HCT116 (cell line): ENCODE measurements at regions not wholly inside any gene's neighbourhood (a gene's known extent, or its start where the extent isn't known, plus 50 kb on each side); places are given as distances from the start of the nearest gene placed in this dataset.

Experiments
- ATAC-seq: fragments of 200-7000 bp; cut with Tn5 transposase; 2 replicates; pipeline ENCODE4 v1.9.1; 2020; ENCODE audit warnings: mild to moderate bottlenecking, moderate library complexity
- BruUV-seq: library from RNA; stranded (reverse); fragments of 400-500 nt; replicated peaks from 2 replicates; lab custom pipeline; 2021; lab: Mats Ljungman, UMichigan
- CTCF ChIA-PET: fragments of 300-600 bp; sonication (Branson Sonifier 250); formaldehyde crosslinking; loops from one replicate; lab custom pipeline; 2021; ENCODE audit warnings: antibody characterized with exemption; lab: Charles Lee
- POLR2A ChIA-PET: fragments of 300-600, 350-600 bp; sonication (Branson Sonifier 250); formaldehyde crosslinking; loops from one replicate; lab custom pipeline; 2021; ENCODE audit warnings: antibody characterized with exemption; lab: Charles Lee
- RAD21 ChIA-PET, 2 experiments: fragments of 300-600 bp; sonication (Branson Sonifier 250); formaldehyde crosslinking; loops; one replicate each; lab custom pipeline; 2023; ENCODE audit warnings: low total read pairs in 2 of 2; ENCODE audit not compliant: uncharacterized antibody in 2 of 2, unreplicated experiment in 2 of 2, low non-redundant PET in 1 of 2; lab: Charles Lee
- DNase-seq: peaks from one replicate; pipeline ENCODE4 v3.0.0-alpha.2; 2010; ENCODE audit warnings: low read depth, low spot score
- H2AFZ ChIP-seq: fragments of 200-600 bp; shearing (Covaris generic), sonication (generic); 2 replicates; pipeline ENCODE4 v1.6.1; 2017; ENCODE audit warnings: low read depth, mixed run types, mixed read lengths, antibody characterized with exemption, low read length; ENCODE audit not compliant: poor library complexity, severe bottlenecking
- H3K27ac ChIP-seq: 2 replicates; pipeline ENCODE4 v1.5.1; 2012; ENCODE audit warnings: low read depth, low read length
- H3K27me3 ChIP-seq: fragments of 200-600 bp; sonication (generic); 2 replicates; pipeline ENCODE4 v1.6.1; 2016; ENCODE audit warnings: mixed run types, low read length, mixed read lengths; ENCODE audit not compliant: insufficient read depth
- H3K36me3 ChIP-seq, 2 experiments: fragments of 200-500 bp in 1 of 2; fragments of 200-600 bp in 1 of 2; sonication (Bioruptor generic) in 1 of 2; sonication (generic) in 1 of 2; 2 replicates each; pipeline versions ENCODE4 v1.5.1 to v1.6.1; 2014 to 2016; ENCODE audit warnings: low read length in 2 of 2, inconsistent platforms in 1 of 2, mixed read lengths in 1 of 2, mixed run types in 1 of 2; ENCODE audit not compliant: insufficient read depth in 2 of 2, control insufficient read depth in 1 of 2
- H3K4me1 ChIP-seq, 2 experiments: fragments of 200-600 bp in 1 of 2; sonication (generic) in 1 of 2; 2 replicates each; pipeline versions ENCODE4 v1.5.1 to v1.6.1; 2012 to 2017; ENCODE audit warnings: low read length in 2 of 2, inconsistent platforms in 1 of 2, mild to moderate bottlenecking in 1 of 2, mixed read lengths in 1 of 2, mixed run types in 1 of 2, moderate library complexity in 1 of 2; ENCODE audit not compliant: insufficient read depth in 2 of 2, control insufficient read depth in 1 of 2
- H3K4me2 ChIP-seq: fragments of 200-600 bp; sonication (generic); 2 replicates; pipeline ENCODE4 v1.6.1; 2017; ENCODE audit warnings: mixed run types, low read length, mixed read lengths
- H3K4me3 ChIP-seq, 2 experiments: fragments of 200-600 bp in 1 of 2; sonication (generic) in 1 of 2; replicated peaks in 1 of 2; 2 replicates each; pipeline ENCODE4 v1.5.1; 2011 to 2016; ENCODE audit warnings: low read length in 2 of 2, control low read depth in 1 of 2, low read depth in 1 of 2, mild to moderate bottlenecking in 1 of 2, mixed read lengths in 1 of 2, mixed run types in 1 of 2
- H3K79me2 ChIP-seq: fragments of 200-600 bp; sonication (generic); 2 replicates; pipeline ENCODE4 v1.6.1; 2017; ENCODE audit warnings: mild to moderate bottlenecking, mixed run types, low read length, moderate library complexity, mixed read lengths; ENCODE audit not compliant: insufficient read depth
- H3K9ac ChIP-seq: fragments of 200-600 bp; sonication (generic); 2 replicates; pipeline ENCODE4 v1.6.1; 2016; ENCODE audit warnings: low read length, mixed read lengths
- H3K9me2 ChIP-seq: fragments of 200-600 bp; sonication (generic), shearing (Covaris generic); 2 replicates; pipeline ENCODE4 v1.6.1; 2017; ENCODE audit warnings: mixed run types, mild to moderate bottlenecking, moderate library complexity; ENCODE audit not compliant: insufficient read depth
- H3K9me3 ChIP-seq, 2 experiments: fragments of 200-500 bp in 1 of 2; fragments of 200-600 bp in 1 of 2; sonication (Bioruptor generic) in 1 of 2; sonication (generic) in 1 of 2; 2 replicates each; pipeline ENCODE4 v1.6.1; 2014 to 2017; ENCODE audit warnings: low read length in 2 of 2, mixed read lengths in 2 of 2, inconsistent platforms in 1 of 2, low read depth in 1 of 2, mild to moderate bottlenecking in 1 of 2, mixed run types in 1 of 2, moderate library complexity in 1 of 2; ENCODE audit not compliant: control insufficient read depth in 1 of 2, insufficient read depth in 1 of 2
- H4K20me1 ChIP-seq: fragments of 200-600 bp; sonication (generic), shearing (Covaris generic); 2 replicates; pipeline ENCODE4 v1.6.1; 2017; ENCODE audit warnings: mixed run types, mild to moderate bottlenecking, moderate library complexity; ENCODE audit not compliant: insufficient read depth
- CBX3 ChIP-seq: IDR thresholded peaks from 2 replicates; pipeline ENCODE4 v1.6.1; 2012; ENCODE audit warnings: low read depth
- CEBPB ChIP-seq: IDR thresholded peaks from 2 replicates; pipeline ENCODE4 v1.6.1; 2012; ENCODE audit warnings: low read depth
- EGR1 ChIP-seq: IDR thresholded peaks from 2 replicates; pipeline ENCODE4 v1.6.1; 2012; ENCODE audit warnings: low read depth
- ELF1 ChIP-seq: IDR thresholded peaks from 2 replicates; pipeline ENCODE4 v1.6.1; 2012; ENCODE audit warnings: low read depth, borderline replicate concordance
- EZH2 ChIP-seq: fragments of 200-600 bp; sonication (generic); IDR thresholded peaks from 2 replicates; pipeline ENCODE4 v1.6.1; 2017; ENCODE audit warnings: antibody characterized with exemption, mixed run types
- EZH2phosphoT487 ChIP-seq: fragments of 200-600 bp; IDR thresholded peaks from 2 replicates; pipeline ENCODE4 v1.6.1; 2018; ENCODE audit warnings: antibody characterized with exemption, borderline replicate concordance
- FOSL1 ChIP-seq: IDR thresholded peaks from 2 replicates; pipeline ENCODE4 v1.6.1; 2012; ENCODE audit warnings: low read depth
- JUND ChIP-seq: IDR thresholded peaks from 2 replicates; pipeline ENCODE4 v1.6.1; 2012
- MAX ChIP-seq: IDR thresholded peaks from 2 replicates; pipeline ENCODE4 v1.6.1; 2012
- POLR2AphosphoS5 ChIP-seq: IDR thresholded peaks from 2 replicates; pipeline ENCODE4 v1.6.1; 2011; ENCODE audit warnings: mild to moderate bottlenecking, low read depth, low read length, moderate library complexity
- RAD21 ChIP-seq: IDR thresholded peaks from 2 replicates; pipeline ENCODE4 v1.6.1; 2012; ENCODE audit warnings: low read depth, mild to moderate bottlenecking
- SRF ChIP-seq: IDR thresholded peaks from 2 replicates; pipeline ENCODE4 v1.6.1; 2012; ENCODE audit warnings: low read depth
- TCF7L2 ChIP-seq: IDR thresholded peaks from 2 replicates; pipeline ENCODE4 v1.7.0; 2011; ENCODE audit warnings: borderline replicate concordance, inconsistent platforms; ENCODE audit not compliant: insufficient read depth, insufficient read length; ENCODE audit errors: extremely low read depth
- YY1 ChIP-seq: IDR thresholded peaks from 2 replicates; pipeline ENCODE4 v1.6.1; 2011; ENCODE audit warnings: low read length, low read depth, moderate library complexity, mild to moderate bottlenecking; ENCODE audit not compliant: insufficient replicate concordance; ENCODE audit errors: extremely low read depth
- ZFX ChIP-seq: fragments of 450-650 bp; IDR thresholded peaks from 2 replicates; pipeline ENCODE4 v1.6.1; 2017
- intact Hi-C: fragments of 100-400 bp; cut with micrococcal nuclease; formaldehyde crosslinking; loops from 2 replicates; pipeline ENCODE4 v1.10.0; 2022
- TF ChIP-seq, protein P1 (sequence below): IDR thresholded peaks from 2 replicates; pipeline ENCODE4 v1.6.1; 2012; ENCODE audit warnings: low read depth
- TF ChIP-seq, protein P2 (sequence below), 3 experiments: fragments of 200-600 bp in 1 of 3; sonication (generic) in 1 of 3; IDR thresholded peaks in 2 of 3; conservative IDR thresholded peaks in 1 of 3; 2 replicates each; pipeline ENCODE4 v1.5.1; 2012 to 2017; ENCODE audit warnings: low read depth in 2 of 3, low read length in 2 of 3, antibody characterized with exemption in 1 of 3, borderline replicate concordance in 1 of 3, control low read depth in 1 of 3, mild to moderate bottlenecking in 1 of 3, mixed read lengths in 1 of 3, mixed run types in 1 of 3, moderate library complexity in 1 of 3; ENCODE audit not compliant: insufficient read depth in 1 of 3
- TF ChIP-seq, protein P3 (sequence below): IDR thresholded peaks from 2 replicates; pipeline ENCODE4 v1.6.1; 2011; ENCODE audit warnings: mild to moderate bottlenecking, low read length, moderate library complexity; ENCODE audit not compliant: insufficient replicate concordance; ENCODE audit errors: extremely low read depth
- TF ChIP-seq, protein P4 (sequence below): IDR thresholded peaks from 2 replicates; pipeline ENCODE4 v1.6.1; 2012

DNA sequence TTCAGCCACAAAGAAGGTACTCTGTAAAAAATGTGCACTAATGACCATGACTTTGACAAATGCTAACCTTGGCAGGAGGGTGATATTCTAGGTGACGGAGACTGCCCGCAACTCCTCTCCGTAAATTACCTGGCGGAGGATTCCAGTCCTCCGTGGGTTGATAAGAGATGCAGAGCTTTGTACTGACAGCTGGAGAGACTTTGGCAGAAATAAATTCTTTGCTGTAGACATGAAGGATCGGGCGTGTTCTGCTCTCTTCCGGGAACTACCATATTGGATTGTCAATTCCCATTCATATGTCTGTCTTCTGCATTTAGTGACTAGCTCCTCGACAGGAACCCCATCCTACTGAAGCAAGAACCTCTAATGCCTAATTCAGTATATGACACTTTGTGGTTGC is 158.3 kb upstream of the KAZN start (continued):
- TF ChIP-seq, protein P1, sequence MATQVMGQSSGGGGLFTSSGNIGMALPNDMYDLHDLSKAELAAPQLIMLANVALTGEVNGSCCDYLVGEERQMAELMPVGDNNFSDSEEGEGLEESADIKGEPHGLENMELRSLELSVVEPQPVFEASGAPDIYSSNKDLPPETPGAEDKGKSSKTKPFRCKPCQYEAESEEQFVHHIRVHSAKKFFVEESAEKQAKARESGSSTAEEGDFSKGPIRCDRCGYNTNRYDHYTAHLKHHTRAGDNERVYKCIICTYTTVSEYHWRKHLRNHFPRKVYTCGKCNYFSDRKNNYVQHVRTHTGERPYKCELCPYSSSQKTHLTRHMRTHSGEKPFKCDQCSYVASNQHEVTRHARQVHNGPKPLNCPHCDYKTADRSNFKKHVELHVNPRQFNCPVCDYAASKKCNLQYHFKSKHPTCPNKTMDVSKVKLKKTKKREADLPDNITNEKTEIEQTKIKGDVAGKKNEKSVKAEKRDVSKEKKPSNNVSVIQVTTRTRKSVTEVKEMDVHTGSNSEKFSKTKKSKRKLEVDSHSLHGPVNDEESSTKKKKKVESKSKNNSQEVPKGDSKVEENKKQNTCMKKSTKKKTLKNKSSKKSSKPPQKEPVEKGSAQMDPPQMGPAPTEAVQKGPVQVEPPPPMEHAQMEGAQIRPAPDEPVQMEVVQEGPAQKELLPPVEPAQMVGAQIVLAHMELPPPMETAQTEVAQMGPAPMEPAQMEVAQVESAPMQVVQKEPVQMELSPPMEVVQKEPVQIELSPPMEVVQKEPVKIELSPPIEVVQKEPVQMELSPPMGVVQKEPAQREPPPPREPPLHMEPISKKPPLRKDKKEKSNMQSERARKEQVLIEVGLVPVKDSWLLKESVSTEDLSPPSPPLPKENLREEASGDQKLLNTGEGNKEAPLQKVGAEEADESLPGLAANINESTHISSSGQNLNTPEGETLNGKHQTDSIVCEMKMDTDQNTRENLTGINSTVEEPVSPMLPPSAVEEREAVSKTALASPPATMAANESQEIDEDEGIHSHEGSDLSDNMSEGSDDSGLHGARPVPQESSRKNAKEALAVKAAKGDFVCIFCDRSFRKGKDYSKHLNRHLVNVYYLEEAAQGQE: no peak
- TF ChIP-seq, all 23 proteins: peak for 0

DNA sequence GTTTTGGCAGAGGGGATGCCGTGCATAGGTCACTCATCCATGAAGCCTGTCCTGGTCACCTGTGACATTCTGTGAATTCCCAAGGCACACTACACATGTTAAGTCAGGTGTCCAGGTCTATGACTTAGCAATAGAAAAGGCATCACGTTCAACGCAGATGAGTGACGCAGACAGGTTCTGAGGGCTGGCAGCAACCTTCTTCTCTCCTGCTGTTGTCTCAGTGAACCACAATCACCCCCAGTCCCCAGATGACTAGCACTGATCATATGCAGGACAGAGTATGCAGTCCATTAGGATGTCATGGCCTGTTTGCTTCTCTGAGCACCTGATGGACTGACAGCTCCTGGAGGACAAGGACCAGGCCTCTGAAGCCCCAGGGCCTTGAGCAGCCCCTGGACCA is 157.8 kb upstream of the KAZN start:
- no peak for DNase-seq
- Histone ChIP-seq H3K27ac (no peak overlapping the region), H3K9me3 (no peaks in the 10 kb centered on the region), H3K4me2 (no peak overlapping the region), H2AFZ (no peak overlapping the region), H3K4me1 (no peaks in the 10 kb centered on the region), H3K27me3 (peaks cover 20% of the 10 kb centered on the region; the same call in 1 of the 2 replicates), H3K36me3 (no peaks in the 10 kb centered on the region), H3K4me3 (no peak overlapping the region), H3K79me2 (no peaks in the 10 kb centered on the region), H3K9ac (no peak overlapping the region), H4K20me1 (no peaks in the 10 kb centered on the region), H3K9me2 (no peaks in the 10 kb centered on the region)
- ChIA-PET POLR2A (no interaction called here), RAD21 (no interaction called here), CTCF (no interaction called here)
- intact Hi-C loops: no loop called here
- no peak for ATAC-seq
- TF ChIP-seq EZH2 (no peak), FOSL1 (no peak), ELF1 (no peak), TCF7L2 (no peak), RAD21 (no peak), CBX3 (no peak), SRF (no peak), ZFX (no peak), JUND (no peak), MAX (no peak), EZH2phosphoT487 (no peak), CEBPB (no peak), POLR2AphosphoS5 (no peak), EGR1 (no peak), YY1 (no peak)
- TF ChIP-seq, protein P2, sequence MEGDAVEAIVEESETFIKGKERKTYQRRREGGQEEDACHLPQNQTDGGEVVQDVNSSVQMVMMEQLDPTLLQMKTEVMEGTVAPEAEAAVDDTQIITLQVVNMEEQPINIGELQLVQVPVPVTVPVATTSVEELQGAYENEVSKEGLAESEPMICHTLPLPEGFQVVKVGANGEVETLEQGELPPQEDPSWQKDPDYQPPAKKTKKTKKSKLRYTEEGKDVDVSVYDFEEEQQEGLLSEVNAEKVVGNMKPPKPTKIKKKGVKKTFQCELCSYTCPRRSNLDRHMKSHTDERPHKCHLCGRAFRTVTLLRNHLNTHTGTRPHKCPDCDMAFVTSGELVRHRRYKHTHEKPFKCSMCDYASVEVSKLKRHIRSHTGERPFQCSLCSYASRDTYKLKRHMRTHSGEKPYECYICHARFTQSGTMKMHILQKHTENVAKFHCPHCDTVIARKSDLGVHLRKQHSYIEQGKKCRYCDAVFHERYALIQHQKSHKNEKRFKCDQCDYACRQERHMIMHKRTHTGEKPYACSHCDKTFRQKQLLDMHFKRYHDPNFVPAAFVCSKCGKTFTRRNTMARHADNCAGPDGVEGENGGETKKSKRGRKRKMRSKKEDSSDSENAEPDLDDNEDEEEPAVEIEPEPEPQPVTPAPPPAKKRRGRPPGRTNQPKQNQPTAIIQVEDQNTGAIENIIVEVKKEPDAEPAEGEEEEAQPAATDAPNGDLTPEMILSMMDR (IDR thresholded peaks at IDR 0.05 in 2 of 3, conservative IDR thresholded peaks at IDR 0.05 in 1 of 3; ENCODE audit: borderline replicate concordance in 1 of 3, insufficient read depth in 1 of 3, low read depth in 2 of 3, low read length in 2 of 3): no peak
- TF ChIP-seq, protein P3, sequence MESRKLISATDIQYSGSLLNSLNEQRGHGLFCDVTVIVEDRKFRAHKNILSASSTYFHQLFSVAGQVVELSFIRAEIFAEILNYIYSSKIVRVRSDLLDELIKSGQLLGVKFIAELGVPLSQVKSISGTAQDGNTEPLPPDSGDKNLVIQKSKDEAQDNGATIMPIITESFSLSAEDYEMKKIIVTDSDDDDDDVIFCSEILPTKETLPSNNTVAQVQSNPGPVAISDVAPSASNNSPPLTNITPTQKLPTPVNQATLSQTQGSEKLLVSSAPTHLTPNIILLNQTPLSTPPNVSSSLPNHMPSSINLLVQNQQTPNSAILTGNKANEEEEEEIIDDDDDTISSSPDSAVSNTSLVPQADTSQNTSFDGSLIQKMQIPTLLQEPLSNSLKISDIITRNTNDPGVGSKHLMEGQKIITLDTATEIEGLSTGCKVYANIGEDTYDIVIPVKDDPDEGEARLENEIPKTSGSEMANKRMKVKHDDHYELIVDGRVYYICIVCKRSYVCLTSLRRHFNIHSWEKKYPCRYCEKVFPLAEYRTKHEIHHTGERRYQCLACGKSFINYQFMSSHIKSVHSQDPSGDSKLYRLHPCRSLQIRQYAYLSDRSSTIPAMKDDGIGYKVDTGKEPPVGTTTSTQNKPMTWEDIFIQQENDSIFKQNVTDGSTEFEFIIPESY: no peak
- TF ChIP-seq, protein P4, sequence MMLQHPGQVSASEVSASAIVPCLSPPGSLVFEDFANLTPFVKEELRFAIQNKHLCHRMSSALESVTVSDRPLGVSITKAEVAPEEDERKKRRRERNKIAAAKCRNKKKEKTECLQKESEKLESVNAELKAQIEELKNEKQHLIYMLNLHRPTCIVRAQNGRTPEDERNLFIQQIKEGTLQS: no peak
- no TSS peak for BruUV-seq
